PFSK-1 (cell line): ENCODE measurements at regions not wholly inside any gene's neighbourhood (a gene's known extent, or its start where the extent isn't known, plus 50 kb on each side); places are given as distances from the start of the nearest gene placed in this dataset.

Experiments
- FOXP2 ChIP-seq: optimal IDR thresholded peaks from 2 replicates; pipeline ENCODE3; 2011; ENCODE audit warnings: borderline replicate concordance, control low read depth, inconsistent platforms; ENCODE audit not compliant: insufficient read depth; ENCODE audit errors: extremely low read length, extremely low read depth
- POLR2AphosphoS5 ChIP-seq: IDR thresholded peaks from 2 replicates; pipeline ENCODE4 v1.6.1; 2012; ENCODE audit warnings: low read depth, mild to moderate bottlenecking, control low read depth, low read length, moderate library complexity
- SIN3A ChIP-seq: IDR thresholded peaks from 2 replicates; pipeline ENCODE4 v1.6.1; 2012; ENCODE audit warnings: mild to moderate bottlenecking, low read length, moderate library complexity, borderline replicate concordance; ENCODE audit not compliant: insufficient read depth
- TAF1 ChIP-seq: IDR thresholded peaks from 2 replicates; pipeline ENCODE4 v1.6.1; 2012; ENCODE audit warnings: low read length, control low read depth, borderline replicate concordance; ENCODE audit not compliant: insufficient read depth
- TF ChIP-seq, protein P1 (sequence below), 2 experiments: IDR thresholded peaks; 2 replicates each; pipeline versions ENCODE4 v1.6.1 to v1.8.0; 2011 to 2012; ENCODE audit warnings: low read depth in 2 of 2, low read length in 2 of 2, control low read depth in 1 of 2, inconsistent platforms in 1 of 2, mild to moderate bottlenecking in 1 of 2, moderate library complexity in 1 of 2; ENCODE audit not compliant: insufficient read depth in 1 of 2

DNA sequence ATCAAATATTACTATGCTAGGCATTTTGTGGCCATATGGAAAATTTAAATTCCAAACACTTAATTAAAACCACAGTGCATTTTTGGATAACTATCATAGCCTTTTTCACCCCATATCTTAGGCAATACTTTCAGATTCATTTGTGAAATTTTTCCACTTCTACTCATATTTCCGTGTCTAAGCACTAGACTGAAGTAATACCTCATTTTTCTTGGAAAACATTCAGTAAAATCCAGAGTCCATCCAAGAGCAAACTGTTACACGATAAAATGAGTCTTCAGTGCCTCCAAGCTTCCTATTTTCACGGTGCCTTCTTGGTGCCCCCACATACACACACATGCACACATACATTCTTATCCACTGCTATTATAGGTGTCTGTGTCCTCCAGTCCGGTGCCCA is 845.9 kb downstream of the TBL1XR1 start:
- TF ChIP-seq TAF1: no peak
- no peak for TF ChIP-seq POLR2AphosphoS5
- TF ChIP-seq, protein P1, sequence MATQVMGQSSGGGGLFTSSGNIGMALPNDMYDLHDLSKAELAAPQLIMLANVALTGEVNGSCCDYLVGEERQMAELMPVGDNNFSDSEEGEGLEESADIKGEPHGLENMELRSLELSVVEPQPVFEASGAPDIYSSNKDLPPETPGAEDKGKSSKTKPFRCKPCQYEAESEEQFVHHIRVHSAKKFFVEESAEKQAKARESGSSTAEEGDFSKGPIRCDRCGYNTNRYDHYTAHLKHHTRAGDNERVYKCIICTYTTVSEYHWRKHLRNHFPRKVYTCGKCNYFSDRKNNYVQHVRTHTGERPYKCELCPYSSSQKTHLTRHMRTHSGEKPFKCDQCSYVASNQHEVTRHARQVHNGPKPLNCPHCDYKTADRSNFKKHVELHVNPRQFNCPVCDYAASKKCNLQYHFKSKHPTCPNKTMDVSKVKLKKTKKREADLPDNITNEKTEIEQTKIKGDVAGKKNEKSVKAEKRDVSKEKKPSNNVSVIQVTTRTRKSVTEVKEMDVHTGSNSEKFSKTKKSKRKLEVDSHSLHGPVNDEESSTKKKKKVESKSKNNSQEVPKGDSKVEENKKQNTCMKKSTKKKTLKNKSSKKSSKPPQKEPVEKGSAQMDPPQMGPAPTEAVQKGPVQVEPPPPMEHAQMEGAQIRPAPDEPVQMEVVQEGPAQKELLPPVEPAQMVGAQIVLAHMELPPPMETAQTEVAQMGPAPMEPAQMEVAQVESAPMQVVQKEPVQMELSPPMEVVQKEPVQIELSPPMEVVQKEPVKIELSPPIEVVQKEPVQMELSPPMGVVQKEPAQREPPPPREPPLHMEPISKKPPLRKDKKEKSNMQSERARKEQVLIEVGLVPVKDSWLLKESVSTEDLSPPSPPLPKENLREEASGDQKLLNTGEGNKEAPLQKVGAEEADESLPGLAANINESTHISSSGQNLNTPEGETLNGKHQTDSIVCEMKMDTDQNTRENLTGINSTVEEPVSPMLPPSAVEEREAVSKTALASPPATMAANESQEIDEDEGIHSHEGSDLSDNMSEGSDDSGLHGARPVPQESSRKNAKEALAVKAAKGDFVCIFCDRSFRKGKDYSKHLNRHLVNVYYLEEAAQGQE (IDR thresholded peaks at IDR 0.05; ENCODE audit: insufficient read depth in 1 of 2, low read depth in 2 of 2, low read length in 2 of 2): no peak
- TF ChIP-seq SIN3A: no peak
- no peak for TF ChIP-seq FOXP2
